Upper lobe of left lung (tissue), 6 donors: ENCODE measurements at regions not wholly inside any gene's neighbourhood (a gene's known extent, or its start where the extent isn't known, plus 50 kb on each side); places are given as distances from the start of the nearest gene placed in this dataset.
"Not testable (repeated sequence)": the region's sequence is repeated elsewhere in the genome, so short reads cannot be mapped to it uniquely, and the experiment has no call there.

Experiments
- ATAC-seq, 2 donors: fragments of 200-7000 bp; cut with Tn5 transposase; one replicate each; pipeline ENCODE4 v1.9.1; 2022; ENCODE audit warnings: mild to moderate bottlenecking in 2 of 2, moderate library complexity in 2 of 2; ENCODE audit not compliant: low FRiP score in 2 of 2
- DNase-seq, 2 donors: peaks; one replicate each; pipeline ENCODE4 v3.0.0-alpha.2; 2019 to 2020
- H3K27ac ChIP-seq, 4 donors: fragments of 200-600 bp; sonication (generic); one replicate each; pipeline ENCODE4 v1.5.1; 2016 to 2019
- H3K27me3 ChIP-seq, 4 donors: fragments of 200-600 bp; sonication (generic); one replicate each; pipeline ENCODE4 v1.5.1; 2017 to 2019
- H3K36me3 ChIP-seq, 4 donors: fragments of 200-600 bp; sonication (generic); one replicate each; pipeline ENCODE4 v1.5.1; 2016 to 2019
- H3K4me1 ChIP-seq, 4 donors: fragments of 200-600 bp; sonication (generic); one replicate each; pipeline ENCODE4 v1.5.1; 2018 to 2019
- H3K4me3 ChIP-seq, 4 donors: fragments of 200-600 bp; sonication (generic); one replicate each; pipeline ENCODE4 v1.5.1; 2017 to 2019; ENCODE audit warnings: mild to moderate bottlenecking in 2 of 4, moderate library complexity in 1 of 4
- H3K9me3 ChIP-seq, 4 donors: fragments of 200-600 bp; sonication (generic); one replicate each; pipeline ENCODE4 v1.5.1; 2018 to 2019
- EP300 ChIP-seq, 4 donors: sonication (generic); formaldehyde crosslinking; IDR thresholded peaks; one replicate each; pipeline ENCODE4 v1.5.1; 2017; ENCODE audit warnings: antibody characterized with exemption in 4 of 4, control low read depth in 2 of 4
- POLR2A ChIP-seq, 4 donors: fragments of 450-650 bp; IDR thresholded peaks; one replicate each; pipeline ENCODE4 v1.5.1; 2016 to 2017; ENCODE audit warnings: antibody characterized with exemption in 4 of 4, mild to moderate bottlenecking in 2 of 4
- POLR2AphosphoS5 ChIP-seq, 2 donors: sonication (generic); formaldehyde crosslinking; IDR thresholded peaks; one replicate each; pipeline ENCODE4 v1.5.1; 2017; ENCODE audit warnings: antibody characterized with exemption in 2 of 2
- WGBS, 2 donors: methylation state at CpG; one replicate each; pipeline ENCODE4 v1.1.5; 2017 to 2018; 5-methylcytosine and 5-hydroxymethylcytosine counted together
- TF ChIP-seq, protein P1 (sequence below), 6 experiments: fragments of 450-650 bp in 4 of 6; fragments of 200-600 bp in 2 of 6; sonication (generic) in 2 of 6; IDR thresholded peaks; one replicate each; pipeline ENCODE4 v1.5.1; 2016 to 2019; ENCODE audit warnings: antibody characterized with exemption in 6 of 6
- donor health status: DM: no; HTN: no; CAD: no; lungs with moderate emphysema.
- donor health status: DM: no; HTN: yes; CAD: no; lungs with severe emphysema.

- ATAC-seq (no peak), DNase-seq (no peak)
- Histone ChIP-seq H3K9me3 (no peaks in the 10 kb centered on the region), H3K4me1 (no peaks in the 10 kb centered on the region), H3K27ac (no peak overlapping the region), H3K36me3 (no peaks in the 10 kb centered on the region), H3K27me3 (no peaks in the 10 kb centered on the region), H3K4me3 (no peak overlapping the region)
- WGBS, 2 donors: 86 to 90% methylated on average over 3 of the region's 3 CpGs
- TF ChIP-seq EP300 (IDR thresholded peaks at IDR 0.05) (no peak), POLR2AphosphoS5 (IDR thresholded peaks at IDR 0.05) (no peak), POLR2A (IDR thresholded peaks at IDR 0.05) (no peak)
- TF ChIP-seq, protein P1, sequence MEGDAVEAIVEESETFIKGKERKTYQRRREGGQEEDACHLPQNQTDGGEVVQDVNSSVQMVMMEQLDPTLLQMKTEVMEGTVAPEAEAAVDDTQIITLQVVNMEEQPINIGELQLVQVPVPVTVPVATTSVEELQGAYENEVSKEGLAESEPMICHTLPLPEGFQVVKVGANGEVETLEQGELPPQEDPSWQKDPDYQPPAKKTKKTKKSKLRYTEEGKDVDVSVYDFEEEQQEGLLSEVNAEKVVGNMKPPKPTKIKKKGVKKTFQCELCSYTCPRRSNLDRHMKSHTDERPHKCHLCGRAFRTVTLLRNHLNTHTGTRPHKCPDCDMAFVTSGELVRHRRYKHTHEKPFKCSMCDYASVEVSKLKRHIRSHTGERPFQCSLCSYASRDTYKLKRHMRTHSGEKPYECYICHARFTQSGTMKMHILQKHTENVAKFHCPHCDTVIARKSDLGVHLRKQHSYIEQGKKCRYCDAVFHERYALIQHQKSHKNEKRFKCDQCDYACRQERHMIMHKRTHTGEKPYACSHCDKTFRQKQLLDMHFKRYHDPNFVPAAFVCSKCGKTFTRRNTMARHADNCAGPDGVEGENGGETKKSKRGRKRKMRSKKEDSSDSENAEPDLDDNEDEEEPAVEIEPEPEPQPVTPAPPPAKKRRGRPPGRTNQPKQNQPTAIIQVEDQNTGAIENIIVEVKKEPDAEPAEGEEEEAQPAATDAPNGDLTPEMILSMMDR (IDR thresholded peaks at IDR 0.05): no peak
Measured at GRCh38 chr5:145014109-145014508, 821.0 kb downstream of the PRELID2 start.

GRCh38 chr5:145010834-145011233, 824.3 kb downstream of the PRELID2 start:
- Histone ChIP-seq H3K4me1 (no peaks in the 10 kb centered on the region), H3K9me3 (no peaks in the 10 kb centered on the region), H3K27ac (no peak overlapping the region), H3K4me3 (no peak overlapping the region), H3K36me3 (no peaks in the 10 kb centered on the region), H3K27me3 (no peaks in the 10 kb centered on the region)
- ATAC-seq: no peak
- DNase-seq: no peak
- TF ChIP-seq, protein P1 (IDR thresholded peaks at IDR 0.05): no peak
- TF ChIP-seq POLR2AphosphoS5 (IDR thresholded peaks at IDR 0.05): no peak
- TF ChIP-seq POLR2A (IDR thresholded peaks at IDR 0.05): no peak
- TF ChIP-seq EP300 (IDR thresholded peaks at IDR 0.05): no peak

GRCh38 chr5:145008876-145009530, 826.1 kb downstream of the PRELID2 start:
- H3K4me1 ChIP-seq: no peaks in the 10 kb centered on the region
- H3K4me3 ChIP-seq: no peak overlapping the region
- H3K27me3 ChIP-seq: no peaks in the 10 kb centered on the region
- no peaks in the 10 kb centered on the region for H3K9me3 ChIP-seq
- no peak for DNase-seq
- no peak overlapping the region for H3K27ac ChIP-seq
- 61 to 68% methylated on average over 2 of the region's 2 CpGs for WGBS, 2 donors
- no peak for ATAC-seq
- H3K36me3 ChIP-seq: no peaks in the 10 kb centered on the region
- TF ChIP-seq, protein P1 (IDR thresholded peaks at IDR 0.05): no peak
- no peak for TF ChIP-seq EP300 (IDR thresholded peaks at IDR 0.05)
- no peak for TF ChIP-seq POLR2A (IDR thresholded peaks at IDR 0.05)

GRCh38 chr5:144994356-144994755, 823.7 kb downstream of the KCTD16 start:
- not testable (repeated sequence) for H3K36me3 ChIP-seq, DNase-seq, ATAC-seq, H3K27me3 ChIP-seq, H3K27ac ChIP-seq, H3K4me3 ChIP-seq, H3K9me3 ChIP-seq, H3K4me1 ChIP-seq

DNA sequence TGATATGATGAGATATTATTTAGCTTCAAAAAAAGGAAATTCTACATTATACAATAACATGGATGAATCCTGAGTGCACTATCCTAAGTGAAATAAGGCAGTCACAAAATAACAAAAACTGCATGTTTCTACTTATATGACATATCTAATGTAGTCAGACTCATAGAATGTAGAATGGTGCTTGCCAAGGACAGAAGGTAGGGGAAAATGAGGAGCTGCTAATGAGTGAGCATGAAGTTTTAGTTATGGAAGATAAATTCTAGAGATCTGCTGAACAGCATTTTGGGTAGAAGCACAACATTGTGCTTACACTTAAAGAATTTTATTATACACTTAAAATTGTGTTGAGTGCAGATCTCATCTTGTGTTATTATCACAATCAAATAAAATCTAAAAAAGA, 812.4 kb downstream of the KCTD16 start:
- Histone ChIP-seq H3K4me1 (no peaks in the 10 kb centered on the region), H3K9me3 (no peaks in the 10 kb centered on the region), H3K36me3 (no peaks in the 10 kb centered on the region), H3K27me3 (no peaks in the 10 kb centered on the region), H3K4me3 (no peak overlapping the region), H3K27ac (no peak overlapping the region)
- ATAC-seq (no peak), DNase-seq (no peak)
- TF ChIP-seq EP300 (IDR thresholded peaks at IDR 0.05): no peak
- no peak for TF ChIP-seq POLR2AphosphoS5 (IDR thresholded peaks at IDR 0.05)
- TF ChIP-seq POLR2A (IDR thresholded peaks at IDR 0.05): no peak
- TF ChIP-seq, protein P1 (IDR thresholded peaks at IDR 0.05): no peak
